ENCODE measurements at regions not wholly inside any gene's neighbourhood (a gene's known extent, or its start where the extent isn't known, plus 50 kb on each side); places are given as distances from the start of the nearest gene placed in this dataset.
"Not testable (repeated sequence)": the region's sequence is repeated elsewhere in the genome, so short reads cannot be mapped to it uniquely, and the experiment has no call there.

DNA sequence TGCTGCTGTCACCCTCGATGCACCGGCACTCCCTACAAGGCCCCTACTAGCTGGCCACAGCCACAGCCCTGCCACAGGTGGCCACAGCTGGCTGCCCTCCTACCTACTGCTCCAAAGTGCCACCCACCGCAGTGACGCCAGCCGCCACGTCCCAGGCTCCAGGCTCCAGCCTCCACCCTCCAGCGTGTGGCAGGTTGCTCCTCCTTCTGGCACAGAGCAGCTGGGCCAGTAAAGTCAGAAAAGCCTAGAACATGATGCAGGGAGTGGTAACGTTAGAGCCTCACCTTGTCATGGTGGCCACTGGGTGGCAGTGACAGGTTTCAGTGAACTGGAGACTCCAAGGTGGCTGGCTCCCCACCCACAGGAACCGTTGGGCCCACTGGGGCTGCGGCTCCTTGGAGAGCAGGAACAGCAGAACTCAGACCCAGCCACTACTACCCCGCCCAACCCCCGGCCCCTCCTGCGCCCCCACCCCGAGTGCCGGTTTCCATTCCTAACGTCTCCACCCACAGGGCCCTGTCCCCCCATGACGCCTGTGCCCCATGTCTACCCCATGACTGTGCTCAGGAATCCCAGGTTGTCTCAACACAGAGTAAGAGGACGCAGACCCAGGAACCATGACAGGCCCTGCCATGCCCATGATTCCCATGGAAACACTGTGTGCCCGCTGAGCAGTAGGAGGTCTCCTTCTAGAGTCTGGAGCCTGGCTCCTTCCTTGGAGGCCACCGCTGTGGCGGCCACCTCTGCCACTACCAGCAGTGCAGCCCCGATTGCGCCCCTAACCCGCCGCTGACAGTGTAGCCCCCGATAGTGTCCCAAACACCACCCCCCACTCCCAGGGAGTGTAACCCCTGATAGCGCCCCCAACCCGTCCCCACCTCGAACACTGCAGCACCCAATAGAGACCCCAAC, 52.3 kb upstream of the ZNF33B start:
- ATAC-seq: no peak

GRCh38 chr10:42691361-42692120, 53.2 kb upstream of the ZNF33B start:
- no peak for ATAC-seq
- no peak for DNase-seq (ENCODE audit: low spot score)

More for the DNA sequence above, 52.3 kb upstream of the ZNF33B start:
- no peak for DNase-seq (ENCODE audit: low spot score)

DNA sequence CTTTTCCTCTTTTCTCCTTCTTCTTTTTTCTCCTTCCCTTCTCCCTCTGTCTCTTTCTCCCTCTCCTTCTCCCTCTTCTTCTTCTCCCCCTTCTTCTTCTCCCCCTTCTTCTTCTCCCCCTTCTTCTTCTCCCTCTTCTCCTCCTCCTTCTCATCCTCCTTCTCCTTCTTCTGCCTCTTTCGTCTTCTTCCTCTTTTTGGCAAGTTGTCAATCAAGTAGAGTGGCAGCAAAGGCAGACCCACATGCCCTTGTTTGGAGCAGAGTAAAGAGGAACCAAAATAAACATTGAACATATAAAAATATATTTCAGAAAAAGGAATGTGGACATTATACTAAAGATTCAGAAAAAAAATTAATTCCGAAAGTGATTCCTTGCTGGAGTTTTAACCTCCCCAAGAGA, 59.6 kb upstream of the ZNF33B start:
- no peak for DNase-seq (ENCODE audit: low spot score)
- no peak for ATAC-seq

DNA sequence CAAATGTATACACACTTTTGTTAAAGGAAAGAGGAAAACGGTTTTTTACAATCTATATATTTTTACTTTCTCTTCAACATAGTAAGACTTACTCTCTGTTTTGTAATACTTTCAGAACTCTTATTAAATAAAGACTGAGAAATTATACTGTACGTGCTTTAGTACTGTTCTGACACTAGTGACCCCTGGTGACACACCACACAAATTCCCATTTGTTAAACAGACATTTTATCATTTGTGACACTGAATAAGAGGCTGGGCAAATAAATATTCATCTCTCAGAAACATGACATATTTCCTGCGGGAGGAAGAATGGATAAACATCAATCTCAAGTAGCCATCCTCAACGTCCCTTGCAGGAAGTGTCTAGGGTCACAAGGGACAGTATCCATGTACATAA, 68.9 kb upstream of the ZNF33B start:
- DNase-seq (ENCODE audit: low spot score) (no peak), ATAC-seq (peak; percentile 53)

DNA sequence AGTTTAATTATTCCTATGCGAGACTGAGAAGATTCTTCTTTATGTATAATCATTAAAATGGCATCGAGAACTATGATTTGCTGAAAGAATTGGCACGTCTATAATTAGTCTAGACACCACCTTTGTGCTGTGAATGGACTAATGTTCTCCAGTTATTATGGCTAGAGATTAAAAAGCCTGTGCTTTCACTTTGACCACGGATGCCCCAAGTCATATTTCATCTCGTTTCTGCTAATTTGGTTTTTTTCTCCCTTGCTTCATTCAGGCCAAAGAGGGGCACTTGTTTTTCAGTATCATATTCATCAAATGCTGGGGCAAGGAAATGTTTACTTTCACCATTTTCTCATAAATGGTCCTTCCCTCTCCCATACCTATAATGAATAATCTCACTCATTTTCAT, 63.3 kb upstream of the BMS1 start:
- not testable (repeated sequence) for ATAC-seq; DNase-seq (ENCODE audit: low spot score)

- DNase-seq (ENCODE audit: low spot score) (no peak), ATAC-seq (no peak)
These were observed 60.0 kb upstream of the BMS1 start for GRCh38 chr10:42722575-42722974.

- DNase-seq (ENCODE audit: low spot score); ATAC-seq: not testable (repeated sequence)
These were observed 59.0 kb upstream of the BMS1 start for GRCh38 chr10:42723549-42723948.

GRCh38 chr10:42724660-42725059, 57.9 kb upstream of the BMS1 start:
- ATAC-seq; DNase-seq (ENCODE audit: low spot score): not testable (repeated sequence)

DNA sequence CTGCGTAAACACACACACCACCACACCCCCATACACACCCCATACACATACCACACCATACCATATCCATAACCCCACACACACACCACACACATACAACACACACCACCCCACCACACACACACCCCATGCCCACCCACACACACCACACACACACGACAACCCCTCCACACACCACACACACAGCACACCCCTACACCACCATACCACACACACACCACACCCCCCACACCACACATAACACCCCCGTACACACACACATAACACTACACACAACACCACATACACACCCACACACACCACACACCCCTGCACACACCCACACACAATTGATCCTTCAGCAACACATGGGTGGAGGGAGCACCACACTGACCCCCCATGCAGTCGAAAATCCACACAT, 50.3 kb upstream of the BMS1 start:
- ATAC-seq: no peak
- no peak for DNase-seq (ENCODE audit: low spot score)

Measured in left lobe of liver (tissue), 2 donors.